HCT116 (cell line): ENCODE measurements at regions not wholly inside any gene's neighbourhood (a gene's known extent, or its start where the extent isn't known, plus 50 kb on each side); places are given as distances from the start of the nearest gene placed in this dataset.

ENCODE experiments used
- ATAC-seq: fragments of 200-7000 bp; cut with Tn5 transposase; 2 replicates; pipeline ENCODE4 v1.9.1; 2020; ENCODE audit warnings: mild to moderate bottlenecking, moderate library complexity
- BruUV-seq: library from RNA; stranded (reverse); fragments of 400-500 nt; replicated peaks from 2 replicates; lab custom pipeline; 2021; lab: Mats Ljungman, UMichigan
- CTCF ChIA-PET: fragments of 300-600 bp; sonication (Branson Sonifier 250); formaldehyde crosslinking; loops from one replicate; lab custom pipeline; 2021; ENCODE audit warnings: antibody characterized with exemption; lab: Charles Lee
- POLR2A ChIA-PET: fragments of 300-600, 350-600 bp; sonication (Branson Sonifier 250); formaldehyde crosslinking; loops from one replicate; lab custom pipeline; 2021; ENCODE audit warnings: antibody characterized with exemption; lab: Charles Lee
- RAD21 ChIA-PET, 2 experiments: fragments of 300-600 bp; sonication (Branson Sonifier 250); formaldehyde crosslinking; loops; one replicate each; lab custom pipeline; 2023; ENCODE audit warnings: low total read pairs in 2 of 2; ENCODE audit not compliant: uncharacterized antibody in 2 of 2, unreplicated experiment in 2 of 2, low non-redundant PET in 1 of 2; lab: Charles Lee
- DNase-seq: peaks from one replicate; pipeline ENCODE4 v3.0.0-alpha.2; 2010; ENCODE audit warnings: low read depth, low spot score
- H2AFZ ChIP-seq: fragments of 200-600 bp; shearing (Covaris generic), sonication (generic); 2 replicates; pipeline ENCODE4 v1.6.1; 2017; ENCODE audit warnings: low read depth, mixed run types, mixed read lengths, antibody characterized with exemption, low read length; ENCODE audit not compliant: poor library complexity, severe bottlenecking
- H3K27ac ChIP-seq: 2 replicates; pipeline ENCODE4 v1.5.1; 2012; ENCODE audit warnings: low read depth, low read length
- H3K27me3 ChIP-seq: fragments of 200-600 bp; sonication (generic); 2 replicates; pipeline ENCODE4 v1.6.1; 2016; ENCODE audit warnings: mixed run types, low read length, mixed read lengths; ENCODE audit not compliant: insufficient read depth
- H3K36me3 ChIP-seq, 2 experiments: fragments of 200-500 bp in 1 of 2; fragments of 200-600 bp in 1 of 2; sonication (Bioruptor generic) in 1 of 2; sonication (generic) in 1 of 2; 2 replicates each; pipeline versions ENCODE4 v1.5.1 to v1.6.1; 2014 to 2016; ENCODE audit warnings: low read length in 2 of 2, inconsistent platforms in 1 of 2, mixed read lengths in 1 of 2, mixed run types in 1 of 2; ENCODE audit not compliant: insufficient read depth in 2 of 2, control insufficient read depth in 1 of 2
- H3K4me1 ChIP-seq, 2 experiments: fragments of 200-600 bp in 1 of 2; sonication (generic) in 1 of 2; 2 replicates each; pipeline versions ENCODE4 v1.5.1 to v1.6.1; 2012 to 2017; ENCODE audit warnings: low read length in 2 of 2, inconsistent platforms in 1 of 2, mild to moderate bottlenecking in 1 of 2, mixed read lengths in 1 of 2, mixed run types in 1 of 2, moderate library complexity in 1 of 2; ENCODE audit not compliant: insufficient read depth in 2 of 2, control insufficient read depth in 1 of 2
- H3K4me2 ChIP-seq: fragments of 200-600 bp; sonication (generic); 2 replicates; pipeline ENCODE4 v1.6.1; 2017; ENCODE audit warnings: mixed run types, low read length, mixed read lengths
- H3K4me3 ChIP-seq, 2 experiments: fragments of 200-600 bp in 1 of 2; sonication (generic) in 1 of 2; replicated peaks in 1 of 2; 2 replicates each; pipeline ENCODE4 v1.5.1; 2011 to 2016; ENCODE audit warnings: low read length in 2 of 2, control low read depth in 1 of 2, low read depth in 1 of 2, mild to moderate bottlenecking in 1 of 2, mixed read lengths in 1 of 2, mixed run types in 1 of 2
- H3K79me2 ChIP-seq: fragments of 200-600 bp; sonication (generic); 2 replicates; pipeline ENCODE4 v1.6.1; 2017; ENCODE audit warnings: mild to moderate bottlenecking, mixed run types, low read length, moderate library complexity, mixed read lengths; ENCODE audit not compliant: insufficient read depth
- H3K9ac ChIP-seq: fragments of 200-600 bp; sonication (generic); 2 replicates; pipeline ENCODE4 v1.6.1; 2016; ENCODE audit warnings: low read length, mixed read lengths
- H3K9me2 ChIP-seq: fragments of 200-600 bp; sonication (generic), shearing (Covaris generic); 2 replicates; pipeline ENCODE4 v1.6.1; 2017; ENCODE audit warnings: mixed run types, mild to moderate bottlenecking, moderate library complexity; ENCODE audit not compliant: insufficient read depth
- H3K9me3 ChIP-seq, 2 experiments: fragments of 200-500 bp in 1 of 2; fragments of 200-600 bp in 1 of 2; sonication (Bioruptor generic) in 1 of 2; sonication (generic) in 1 of 2; 2 replicates each; pipeline ENCODE4 v1.6.1; 2014 to 2017; ENCODE audit warnings: low read length in 2 of 2, mixed read lengths in 2 of 2, inconsistent platforms in 1 of 2, low read depth in 1 of 2, mild to moderate bottlenecking in 1 of 2, mixed run types in 1 of 2, moderate library complexity in 1 of 2; ENCODE audit not compliant: control insufficient read depth in 1 of 2, insufficient read depth in 1 of 2
- H4K20me1 ChIP-seq: fragments of 200-600 bp; sonication (generic), shearing (Covaris generic); 2 replicates; pipeline ENCODE4 v1.6.1; 2017; ENCODE audit warnings: mixed run types, mild to moderate bottlenecking, moderate library complexity; ENCODE audit not compliant: insufficient read depth
- ATF3 ChIP-seq: IDR thresholded peaks from 2 replicates; pipeline ENCODE4 v1.6.1; 2012
- CEBPB ChIP-seq: IDR thresholded peaks from 2 replicates; pipeline ENCODE4 v1.6.1; 2012; ENCODE audit warnings: low read depth
- EGR1 ChIP-seq: IDR thresholded peaks from 2 replicates; pipeline ENCODE4 v1.6.1; 2012; ENCODE audit warnings: low read depth
- EZH2 ChIP-seq: fragments of 200-600 bp; sonication (generic); IDR thresholded peaks from 2 replicates; pipeline ENCODE4 v1.6.1; 2017; ENCODE audit warnings: antibody characterized with exemption, mixed run types
- EZH2phosphoT487 ChIP-seq: fragments of 200-600 bp; IDR thresholded peaks from 2 replicates; pipeline ENCODE4 v1.6.1; 2018; ENCODE audit warnings: antibody characterized with exemption, borderline replicate concordance
- SIN3A ChIP-seq: IDR thresholded peaks from 2 replicates; pipeline ENCODE4 v1.6.1; 2012; ENCODE audit warnings: low read depth
- SP1 ChIP-seq: IDR thresholded peaks from 2 replicates; pipeline ENCODE4 v1.6.1; 2012; ENCODE audit warnings: low read depth
- TCF7L2 ChIP-seq: IDR thresholded peaks from 2 replicates; pipeline ENCODE4 v1.7.0; 2011; ENCODE audit warnings: borderline replicate concordance, inconsistent platforms; ENCODE audit not compliant: insufficient read depth, insufficient read length; ENCODE audit errors: extremely low read depth
- YY1 ChIP-seq: IDR thresholded peaks from 2 replicates; pipeline ENCODE4 v1.6.1; 2011; ENCODE audit warnings: low read length, low read depth, moderate library complexity, mild to moderate bottlenecking; ENCODE audit not compliant: insufficient replicate concordance; ENCODE audit errors: extremely low read depth
- ZBTB33 ChIP-seq: IDR thresholded peaks from 2 replicates; pipeline ENCODE4 v1.6.1; 2011; ENCODE audit warnings: mild to moderate bottlenecking, low read length, moderate library complexity; ENCODE audit not compliant: insufficient replicate concordance; ENCODE audit errors: extremely low read depth
- intact Hi-C: fragments of 100-400 bp; cut with micrococcal nuclease; formaldehyde crosslinking; loops from 2 replicates; pipeline ENCODE4 v1.10.0; 2022

- TF ChIP-seq YY1 (no peak), SIN3A (no peak), ZBTB33 (no peak), EZH2phosphoT487 (no peak), TCF7L2 (no peak), ATF3 (no peak), CEBPB (no peak), SP1 (no peak), EZH2 (no peak), EGR1 (no peak)
- Histone ChIP-seq H3K36me3 (no peaks in the 10 kb centered on the region), H2AFZ (no peak overlapping the region), H3K27ac (no peak overlapping the region), H3K79me2 (no peaks in the 10 kb centered on the region), H3K9ac (no peak overlapping the region), H3K4me2 (no peak overlapping the region), H3K9me3 (no peaks in the 10 kb centered on the region), H3K27me3 (no peaks in the 10 kb centered on the region), H4K20me1 (no peaks in the 10 kb centered on the region), H3K4me3 (no peak overlapping the region), H3K4me1 (peaks cover 0 to 3% of the 10 kb centered on the region in 2 experiments; a peak in 1 of 4 replicates), H3K9me2 (no peaks in the 10 kb centered on the region)
- no TSS peak for BruUV-seq
- intact Hi-C loops: loop anchor here (10.0 kb wide), 1 partner anchor 290 kb away; the partner anchor contains the start of gene TBL1XR1
- ChIA-PET CTCF (no interaction called here), POLR2A (no interaction called here), RAD21 (no interaction called here)
- ATAC-seq (no peak), DNase-seq (no peak)
These were observed 287.6 kb upstream of the TBL1XR1 start for GRCh38 chr3:177484926-177485325.
